Panc1 (cell line): ENCODE measurements at regions not wholly inside any gene's neighbourhood (a gene's known extent, or its start where the extent isn't known, plus 50 kb on each side); places are given as distances from the start of the nearest gene placed in this dataset.

Experiments
- ATAC-seq: fragments of 200-7000 bp; cut with Tn5 transposase; 2 replicates; pipeline ENCODE4 v1.9.1; 2020; ENCODE audit warnings: mild to moderate bottlenecking, moderate library complexity
- BruUV-seq: library from RNA; stranded (reverse); fragments of 400-500 nt; replicated peaks from 2 replicates; lab custom pipeline; 2021; lab: Mats Ljungman, UMichigan
- CTCF ChIA-PET: fragments of 300-600 bp; sonication (Branson Sonifier 250); formaldehyde crosslinking; loops from one replicate; lab custom pipeline; 2022; ENCODE audit warnings: antibody characterized with exemption; lab: Charles Lee
- POLR2A ChIA-PET: fragments of 300-600 bp; sonication (Branson Sonifier 250); formaldehyde crosslinking; loops from one replicate; lab custom pipeline; 2022; ENCODE audit warnings: antibody characterized with exemption; lab: Charles Lee
- DNase-seq: peaks from one replicate; pipeline ENCODE4 v3.0.0-alpha.2; 2010; ENCODE audit warnings: low read depth, low spot score
- H3K27ac ChIP-seq: 2 replicates; pipeline ENCODE4 v1.5.1; 2011; ENCODE audit warnings: mild to moderate bottlenecking, low read length, inconsistent platforms
- H3K27me3 ChIP-seq: fragments of 200-500 bp; sonication (Bioruptor generic); 2 replicates; pipeline ENCODE4 v1.6.0; 2014; ENCODE audit warnings: low read length, inconsistent platforms; ENCODE audit not compliant: control insufficient read depth, insufficient read depth
- H3K36me3 ChIP-seq: fragments of 200-500 bp; sonication (Bioruptor generic); 2 replicates; pipeline ENCODE4 v1.5.1; 2014; ENCODE audit warnings: inconsistent platforms, mild to moderate bottlenecking, low read length, moderate library complexity; ENCODE audit not compliant: control insufficient read depth, insufficient read depth
- H3K4me1 ChIP-seq: 2 replicates; pipeline ENCODE4 v1.5.1; 2011; ENCODE audit warnings: inconsistent platforms, mild to moderate bottlenecking, low read length, moderate library complexity; ENCODE audit not compliant: control insufficient read depth, insufficient read depth
- H3K4me3 ChIP-seq, 2 experiments: 2 replicates each; pipeline ENCODE4 v1.5.1; 2011 to 2012; ENCODE audit warnings: low read depth in 2 of 2, low read length in 2 of 2, mild to moderate bottlenecking in 2 of 2, inconsistent platforms in 1 of 2, moderate library complexity in 1 of 2
- H3K9me3 ChIP-seq: fragments of 200-500 bp; sonication (Bioruptor generic); 2 replicates; pipeline ENCODE4 v1.5.1; 2014; ENCODE audit warnings: low read depth, mild to moderate bottlenecking, inconsistent platforms, low read length, moderate library complexity; ENCODE audit not compliant: control insufficient read depth, insufficient read depth
- POLR2AphosphoS5 ChIP-seq: IDR thresholded peaks from 2 replicates; pipeline ENCODE4 v1.6.1; 2012; ENCODE audit warnings: mild to moderate bottlenecking, low read depth, low read length, moderate library complexity
- REST ChIP-seq, 2 experiments: IDR thresholded peaks; 2 replicates each; pipeline ENCODE4 v1.6.1; 2011 to 2012; ENCODE audit warnings: low read depth in 2 of 2, control low read depth in 1 of 2, low read length in 1 of 2, mild to moderate bottlenecking in 1 of 2, moderate library complexity in 1 of 2; ENCODE audit not compliant: insufficient read depth in 1 of 2
- SIN3A ChIP-seq: IDR thresholded peaks from 2 replicates; pipeline ENCODE4 v1.6.1; 2012; ENCODE audit warnings: low read depth, mild to moderate bottlenecking, low read length, moderate library complexity, borderline replicate concordance; ENCODE audit not compliant: insufficient read depth
- TCF7L2 ChIP-seq: IDR thresholded peaks from 2 replicates; pipeline ENCODE4 v1.6.1; 2011; ENCODE audit warnings: mild to moderate bottlenecking, low read depth, low read length, inconsistent platforms
- in situ Hi-C: cut with HindIII; loops from 2 replicates; pipeline ENCODE4 v1.10.0; 2016; ENCODE audit warnings: low sequenced_read_pairs, low pct_unique_long_range_greater_than_20kb
- intact Hi-C: fragments of 100-400 bp; cut with micrococcal nuclease; formaldehyde crosslinking; loops from one replicate; pipeline ENCODE4 v1.10.0; 2022; ENCODE audit not compliant: unreplicated experiment
- TF ChIP-seq, protein P1 (sequence below): fragments of 450-650 bp; IDR thresholded peaks from 2 replicates; pipeline ENCODE4 v1.5.1; 2017; ENCODE audit warnings: mild to moderate bottlenecking

DNA sequence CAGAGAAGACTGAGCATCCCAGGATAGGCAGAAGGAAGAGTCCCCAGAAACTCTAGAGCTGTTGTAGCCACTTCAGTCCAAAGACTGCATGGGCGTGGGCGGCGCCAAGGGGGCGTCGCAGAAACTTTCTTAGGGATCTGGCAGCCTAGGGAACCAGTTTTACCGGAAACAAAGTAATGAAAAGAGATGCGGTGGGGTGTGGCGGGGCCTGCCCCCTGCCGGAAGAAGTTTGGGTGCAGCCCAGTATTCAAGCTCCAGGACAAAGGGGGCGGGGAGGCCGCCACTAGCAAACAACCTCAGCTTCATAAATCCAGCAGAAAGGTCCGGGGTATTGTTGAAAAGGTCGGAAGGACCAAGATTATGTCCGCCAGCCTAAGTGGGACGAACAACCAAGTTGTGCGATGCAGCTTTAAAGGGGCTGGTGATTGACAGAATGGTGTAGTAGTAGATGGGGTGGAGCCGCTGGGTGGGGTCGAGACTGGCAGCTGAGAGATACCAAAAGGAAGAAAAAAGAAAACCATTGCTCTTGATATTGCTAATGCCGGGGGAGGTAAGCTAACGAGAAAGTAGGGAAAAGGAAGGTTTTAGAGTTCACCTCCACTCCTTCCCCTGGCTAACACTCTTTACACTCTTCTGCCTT is 190.5 kb downstream of the RRAGB start:
- intact Hi-C loops, result no loop called here

DNA sequence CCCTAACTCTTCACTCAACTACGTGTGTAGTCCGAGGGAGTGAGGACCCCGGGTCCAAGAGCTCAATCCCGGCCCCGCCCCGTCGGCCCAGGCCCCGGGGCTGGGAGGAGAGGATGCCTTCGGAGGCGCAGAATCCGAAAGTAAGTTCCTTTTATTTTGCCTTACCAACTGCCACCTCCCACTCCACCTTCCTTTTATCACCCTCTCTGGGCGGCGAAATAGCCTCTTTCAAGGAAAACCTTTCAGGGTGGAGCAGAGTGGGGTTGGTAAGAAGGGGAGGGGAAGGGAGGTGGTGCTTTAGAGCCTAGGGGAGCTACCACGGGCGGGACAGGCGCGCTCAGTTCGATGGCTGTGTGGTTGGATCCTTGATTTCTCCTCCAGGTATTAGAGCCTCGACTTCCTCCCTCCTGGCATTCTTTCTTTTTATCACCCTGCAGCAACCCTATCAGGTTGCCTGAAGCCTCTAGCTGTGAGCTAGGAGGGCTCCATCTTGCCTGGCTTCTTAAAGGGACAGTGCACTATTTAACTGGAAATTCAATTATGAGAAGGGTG is 191.2 kb downstream of the RRAGB start:
- TF ChIP-seq SIN3A (no peak), POLR2AphosphoS5 (no peak), TCF7L2 (no peak), REST (IDR thresholded peaks at IDR 0.05; ENCODE audit: insufficient read depth in 1 of 2, low read depth in 2 of 2, low read length in 1 of 2) (no peak)
- TF ChIP-seq, protein P1, sequence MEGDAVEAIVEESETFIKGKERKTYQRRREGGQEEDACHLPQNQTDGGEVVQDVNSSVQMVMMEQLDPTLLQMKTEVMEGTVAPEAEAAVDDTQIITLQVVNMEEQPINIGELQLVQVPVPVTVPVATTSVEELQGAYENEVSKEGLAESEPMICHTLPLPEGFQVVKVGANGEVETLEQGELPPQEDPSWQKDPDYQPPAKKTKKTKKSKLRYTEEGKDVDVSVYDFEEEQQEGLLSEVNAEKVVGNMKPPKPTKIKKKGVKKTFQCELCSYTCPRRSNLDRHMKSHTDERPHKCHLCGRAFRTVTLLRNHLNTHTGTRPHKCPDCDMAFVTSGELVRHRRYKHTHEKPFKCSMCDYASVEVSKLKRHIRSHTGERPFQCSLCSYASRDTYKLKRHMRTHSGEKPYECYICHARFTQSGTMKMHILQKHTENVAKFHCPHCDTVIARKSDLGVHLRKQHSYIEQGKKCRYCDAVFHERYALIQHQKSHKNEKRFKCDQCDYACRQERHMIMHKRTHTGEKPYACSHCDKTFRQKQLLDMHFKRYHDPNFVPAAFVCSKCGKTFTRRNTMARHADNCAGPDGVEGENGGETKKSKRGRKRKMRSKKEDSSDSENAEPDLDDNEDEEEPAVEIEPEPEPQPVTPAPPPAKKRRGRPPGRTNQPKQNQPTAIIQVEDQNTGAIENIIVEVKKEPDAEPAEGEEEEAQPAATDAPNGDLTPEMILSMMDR, result no peak
- BruUV-seq, result no TSS peak
- Histone ChIP-seq H3K36me3 (no peaks in the 10 kb centered on the region), H3K4me1 (no peaks in the 10 kb centered on the region), H3K27ac (peak overlapping the region; percentile 48; the same call in 1 of the 2 replicates), H3K4me3 (peak overlapping the region; percentile 56 to 72), H3K27me3 (no peaks in the 10 kb centered on the region), H3K9me3 (no peaks in the 10 kb centered on the region)
- ChIA-PET CTCF (no interaction called here), POLR2A (no interaction called here)
- intact Hi-C loops (no loop called here), in situ Hi-C loops (no loop called here)
- ATAC-seq (peak; percentile 82), DNase-seq (no peak)

More for the DNA sequence above, 190.5 kb downstream of the RRAGB start:
- ChIA-PET CTCF (no interaction called here), POLR2A (no interaction called here)
- ATAC-seq (peak; percentile 65; the same call in 1 of the 2 replicates), DNase-seq (no peak)
- no peaks in the 10 kb centered on the region for H3K27me3 ChIP-seq
- no peaks in the 10 kb centered on the region for H3K36me3 ChIP-seq
- in situ Hi-C loops, result no loop called here
- TF ChIP-seq POLR2AphosphoS5 (no peak), SIN3A (no peak), TCF7L2 (no peak), REST (IDR thresholded peaks at IDR 0.05; ENCODE audit: insufficient read depth in 1 of 2, low read depth in 2 of 2, low read length in 1 of 2) (no peak)
- TF ChIP-seq, protein P1, result peak; percentile 47
- no peak overlapping the region for H3K27ac ChIP-seq
- H3K4me1 ChIP-seq, result no peaks in the 10 kb centered on the region
- no peaks in the 10 kb centered on the region for H3K9me3 ChIP-seq
- BruUV-seq, result no TSS peak
- peak overlapping the region; percentile 56 to 72 for H3K4me3 ChIP-seq
